ENCODE measurements at regions not wholly inside any gene's neighbourhood (a gene's known extent, or its start where the extent isn't known, plus 50 kb on each side); places are given as distances from the start of the nearest gene placed in this dataset.

DNA sequence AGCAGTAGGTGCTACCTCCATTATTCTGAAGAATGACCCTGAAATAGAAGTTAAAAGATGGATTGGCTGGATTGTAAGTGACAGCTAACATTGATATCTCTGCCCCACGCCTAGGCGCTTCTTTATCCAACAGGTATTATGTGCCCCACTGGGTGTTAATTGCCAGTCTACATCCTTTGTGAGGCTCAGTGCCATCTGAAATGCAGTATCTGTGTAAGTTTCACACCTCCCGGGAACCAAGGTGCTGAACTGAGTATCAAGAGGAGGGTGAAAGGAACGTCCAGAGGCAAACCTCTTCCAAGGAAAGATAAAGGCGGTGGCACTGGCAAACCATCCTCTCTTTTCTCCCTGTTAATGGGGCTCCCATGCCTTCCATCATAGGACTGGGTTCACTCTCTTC lies 181.1 kb upstream of the UBL3 start:
- no peak overlapping the region for H2BK120ac ChIP-seq (ENCODE audit: insufficient read depth, low read length, poor library complexity)
- no peak overlapping the region for H4K91ac ChIP-seq (ENCODE audit: low read depth, low read length)
- no peak overlapping the region for H2AK5ac ChIP-seq (ENCODE audit: low read length)
- H3K4me2 ChIP-seq (ENCODE audit: low read length) = no peak overlapping the region
- peaks cover 2% of the 10 kb centered on the region for H3K9me3 ChIP-seq (ENCODE audit: insufficient read depth, low read depth, low read length)
- no peak overlapping the region for H4K12ac ChIP-seq (ENCODE audit: low read depth, low read length)
- no peak for DNase-seq
- H2BK5ac ChIP-seq (ENCODE audit: low read depth, low read length, poor library complexity) = no peak overlapping the region
- peaks cover 5 to 7% of the 10 kb centered on the region in 2 experiments for H3K4me1 ChIP-seq (ENCODE audit: control insufficient read depth in 1 of 2, insufficient read depth in 2 of 2, low read length in 2 of 2)
- no peaks in the 10 kb centered on the region for H3K79me2 ChIP-seq (ENCODE audit: control insufficient read depth, insufficient read depth, low read length, poor library complexity)
- H3K4me3 ChIP-seq (ENCODE audit: low read depth, low read length) = no peak overlapping the region
- H3K79me1 ChIP-seq (ENCODE audit: low read length) = no peaks in the 10 kb centered on the region
- WGBS (ENCODE audit: extremely low coverage, insufficient coverage, insufficient read length) = no CpG with 5 or more reads among the region's 5 CpGs
- H2AFZ ChIP-seq (ENCODE audit: insufficient read depth, low read length, poor library complexity) = no peak overlapping the region
- H3K18ac ChIP-seq (ENCODE audit: low read length) = no peak overlapping the region
- H3K36me3 ChIP-seq (ENCODE audit: control insufficient read depth in 1 of 2, insufficient read depth in 2 of 2, low read length in 2 of 2) = no peaks in the 10 kb centered on the region
- no peak overlapping the region for H3K4ac ChIP-seq (ENCODE audit: low read depth, low read length)
- H4K8ac ChIP-seq (ENCODE audit: low read depth, low read length) = no peak overlapping the region
- no peak overlapping the region for H3K9ac ChIP-seq (ENCODE audit: low read length)
- H3K27me3 ChIP-seq (ENCODE audit: insufficient read depth, low read length) = no peaks in the 10 kb centered on the region
- no peak overlapping the region for H3K27ac ChIP-seq (ENCODE audit: low read depth, low read length)
- H2BK12ac ChIP-seq (ENCODE audit: low read length) = no peak overlapping the region
- H3K23ac ChIP-seq (ENCODE audit: low read length) = no peak overlapping the region
- H3K14ac ChIP-seq (ENCODE audit: low read length) = no peak overlapping the region

DNA sequence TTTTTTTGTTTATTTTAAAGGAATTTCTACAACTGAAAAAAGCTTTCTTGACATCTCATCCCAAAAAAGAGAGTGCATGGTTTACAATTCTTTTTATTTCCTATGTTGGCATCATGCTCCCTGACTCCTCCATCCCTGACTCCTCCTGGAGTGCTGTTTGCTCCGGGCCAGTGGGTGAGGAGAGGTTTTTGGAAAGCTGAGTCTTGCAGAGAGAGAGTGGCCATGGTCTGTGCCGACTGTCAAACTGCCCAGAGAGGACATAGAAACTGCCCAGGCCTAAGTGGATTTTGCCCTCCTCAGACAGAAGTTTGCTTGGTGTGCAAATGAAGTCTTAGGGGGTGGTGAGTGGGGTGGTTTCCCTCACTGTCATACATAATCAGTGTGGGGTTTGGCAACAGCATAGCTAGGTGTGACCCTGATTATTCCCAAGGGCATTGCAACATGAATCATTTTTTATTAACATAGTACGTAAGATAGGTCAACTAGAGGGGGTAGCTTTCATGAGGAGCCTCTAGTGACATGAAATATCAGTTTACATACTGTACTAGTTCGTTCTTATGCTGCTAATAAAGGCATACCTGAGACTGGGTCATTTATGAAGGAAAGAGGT lies 179.8 kb upstream of the UBL3 start:
- Histone ChIP-seq H4K91ac (ENCODE audit: low read depth, low read length) (no peak overlapping the region), H2BK5ac (ENCODE audit: low read depth, low read length, poor library complexity) (no peak overlapping the region), H3K79me1 (ENCODE audit: low read length) (no peaks in the 10 kb centered on the region), H3K4me3 (ENCODE audit: low read depth, low read length) (no peak overlapping the region), H4K8ac (ENCODE audit: low read depth, low read length) (no peak overlapping the region), H3K9me3 (ENCODE audit: insufficient read depth, low read depth, low read length) (peaks cover 2% of the 10 kb centered on the region), H2BK12ac (ENCODE audit: low read length) (no peak overlapping the region), H3K4me2 (ENCODE audit: low read length) (no peak overlapping the region), H3K79me2 (ENCODE audit: control insufficient read depth, insufficient read depth, low read length, poor library complexity) (no peaks in the 10 kb centered on the region), H2AK5ac (ENCODE audit: low read length) (no peak overlapping the region), H3K27me3 (ENCODE audit: insufficient read depth, low read length) (no peaks in the 10 kb centered on the region), H2AFZ (ENCODE audit: insufficient read depth, low read length, poor library complexity) (no peak overlapping the region), H2BK120ac (ENCODE audit: insufficient read depth, low read length, poor library complexity) (no peak overlapping the region), H3K9ac (ENCODE audit: low read length) (no peak overlapping the region), H3K23ac (ENCODE audit: low read length) (no peak overlapping the region), H3K36me3 (ENCODE audit: control insufficient read depth in 1 of 2, insufficient read depth in 2 of 2, low read length in 2 of 2) (no peaks in the 10 kb centered on the region), H3K27ac (ENCODE audit: low read depth, low read length) (no peak overlapping the region), H4K12ac (ENCODE audit: low read depth, low read length) (no peak overlapping the region), H3K18ac (ENCODE audit: low read length) (no peak overlapping the region), H3K4me1 (ENCODE audit: control insufficient read depth in 1 of 2, insufficient read depth in 2 of 2, low read length in 2 of 2) (peaks cover 5 to 7% of the 10 kb centered on the region in 2 experiments), H3K14ac (ENCODE audit: low read length) (no peak overlapping the region), H3K4ac (ENCODE audit: low read depth, low read length) (no peak overlapping the region)
- WGBS (ENCODE audit: extremely low coverage, insufficient coverage, insufficient read length) = no CpG with 5 or more reads among the region's 4 CpGs
- DNase-seq = no peak

- Histone ChIP-seq H3K4me3 (ENCODE audit: low read depth, low read length) (no peak overlapping the region), H3K14ac (ENCODE audit: low read length) (no peak overlapping the region), H4K12ac (ENCODE audit: low read depth, low read length) (no peak overlapping the region), H3K4ac (ENCODE audit: low read depth, low read length) (no peak overlapping the region), H3K9me3 (ENCODE audit: insufficient read depth, low read depth, low read length) (peaks cover 2% of the 10 kb centered on the region), H2BK12ac (ENCODE audit: low read length) (no peak overlapping the region), H3K79me1 (ENCODE audit: low read length) (no peaks in the 10 kb centered on the region), H2AK5ac (ENCODE audit: low read length) (no peak overlapping the region), H3K9ac (ENCODE audit: low read length) (no peak overlapping the region), H3K23ac (ENCODE audit: low read length) (no peak overlapping the region), H3K27ac (ENCODE audit: low read depth, low read length) (no peak overlapping the region), H2BK120ac (ENCODE audit: insufficient read depth, low read length, poor library complexity) (no peak overlapping the region), H3K4me2 (ENCODE audit: low read length) (no peak overlapping the region), H4K8ac (ENCODE audit: low read depth, low read length) (no peak overlapping the region), H3K36me3 (ENCODE audit: control insufficient read depth in 1 of 2, insufficient read depth in 2 of 2, low read length in 2 of 2) (no peaks in the 10 kb centered on the region), H3K18ac (ENCODE audit: low read length) (no peak overlapping the region), H4K91ac (ENCODE audit: low read depth, low read length) (no peak overlapping the region), H3K27me3 (ENCODE audit: insufficient read depth, low read length) (no peaks in the 10 kb centered on the region), H2BK5ac (ENCODE audit: low read depth, low read length, poor library complexity) (no peak overlapping the region), H3K4me1 (ENCODE audit: control insufficient read depth in 1 of 2, insufficient read depth in 2 of 2, low read length in 2 of 2) (peaks cover 7 to 8% of the 10 kb centered on the region in 2 experiments), H2AFZ (ENCODE audit: insufficient read depth, low read length, poor library complexity) (no peak overlapping the region), H3K79me2 (ENCODE audit: control insufficient read depth, insufficient read depth, low read length, poor library complexity) (no peaks in the 10 kb centered on the region)
- DNase-seq = no peak
- no CpG with 5 or more reads among the region's 6 CpGs for WGBS (ENCODE audit: extremely low coverage, insufficient coverage, insufficient read length)
Observed at GRCh38 chr13:30027569-30028455, 177.4 kb upstream of the UBL3 start.

- Histone ChIP-seq H2BK12ac (ENCODE audit: low read length) (no peak overlapping the region), H3K14ac (ENCODE audit: low read length) (no peak overlapping the region), H4K8ac (ENCODE audit: low read depth, low read length) (no peak overlapping the region), H3K4me1 (ENCODE audit: control insufficient read depth in 1 of 2, insufficient read depth in 2 of 2, low read length in 2 of 2) (peaks cover 12 to 13% of the 10 kb centered on the region in 2 experiments), H2BK5ac (ENCODE audit: low read depth, low read length, poor library complexity) (no peak overlapping the region), H2BK120ac (ENCODE audit: insufficient read depth, low read length, poor library complexity) (no peak overlapping the region), H4K91ac (ENCODE audit: low read depth, low read length) (no peak overlapping the region), H3K4ac (ENCODE audit: low read depth, low read length) (no peak overlapping the region), H4K12ac (ENCODE audit: low read depth, low read length) (no peak overlapping the region), H3K4me2 (ENCODE audit: low read length) (no peak overlapping the region), H3K27me3 (ENCODE audit: insufficient read depth, low read length) (no peaks in the 10 kb centered on the region), H3K27ac (ENCODE audit: low read depth, low read length) (no peak overlapping the region), H3K9ac (ENCODE audit: low read length) (no peak overlapping the region), H2AFZ (ENCODE audit: insufficient read depth, low read length, poor library complexity) (no peak overlapping the region), H3K23ac (ENCODE audit: low read length) (no peak overlapping the region), H3K4me3 (ENCODE audit: low read depth, low read length) (no peak overlapping the region), H3K18ac (ENCODE audit: low read length) (no peak overlapping the region), H2AK5ac (ENCODE audit: low read length) (no peak overlapping the region), H3K79me1 (ENCODE audit: low read length) (peaks cover 6% of the 10 kb centered on the region), H3K36me3 (ENCODE audit: control insufficient read depth in 1 of 2, insufficient read depth in 2 of 2, low read length in 2 of 2) (no peaks in the 10 kb centered on the region), H3K9me3 (ENCODE audit: insufficient read depth, low read depth, low read length) (no peaks in the 10 kb centered on the region), H3K79me2 (ENCODE audit: control insufficient read depth, insufficient read depth, low read length, poor library complexity) (peaks cover 5% of the 10 kb centered on the region)
- WGBS (ENCODE audit: extremely low coverage, insufficient coverage, insufficient read length) = no CpG with 5 or more reads among the region's 5 CpGs
- DNase-seq = no peak
Observed at GRCh38 chr13:30026909-30027308, 176.5 kb upstream of the UBL3 start.
